CD14-positive monocyte (primary cell): ENCODE measurements at regions not wholly inside any gene's neighbourhood (a gene's known extent, or its start where the extent isn't known, plus 50 kb on each side); places are given as distances from the start of the nearest gene placed in this dataset.

Experiments
- DNase-seq, 3 donors: peaks; one replicate each; pipeline ENCODE4 v3.0.0-alpha.2; 2011 to 2022
- H2AFZ ChIP-seq: 2 replicates; pipeline ENCODE4 v1.6.0; 2012; ENCODE audit warnings: mild to moderate bottlenecking, low read depth, low read length, inconsistent platforms; ENCODE audit not compliant: insufficient read depth, poor library complexity, severe bottlenecking
- H3K27ac ChIP-seq, 2 donors: 1 replicate in 1 of 2; 2 replicates in 1 of 2; pipeline ENCODE4 v1.5.1; 2012 to 2013; ENCODE audit warnings: low read length in 2 of 2, control low read depth in 1 of 2, inconsistent platforms in 1 of 2, low read depth in 1 of 2, mild to moderate bottlenecking in 1 of 2
- H3K27me3 ChIP-seq, 2 donors: one replicate each; pipeline versions ENCODE4 v1.6.0 to v1.6.1; 2011 to 2013; ENCODE audit warnings: low read length in 2 of 2; ENCODE audit not compliant: control insufficient read depth in 2 of 2, insufficient read depth in 2 of 2
- H3K36me3 ChIP-seq, 2 donors: replicated peaks in 1 of 2; 1 replicate in 1 of 2; 2 replicates in 1 of 2; pipeline versions ENCODE4 v1.5.1 to v1.6.1; 2012 to 2013; ENCODE audit warnings: low read length in 2 of 2, control low read depth in 1 of 2, inconsistent platforms in 1 of 2, mild to moderate bottlenecking in 1 of 2; ENCODE audit not compliant: insufficient read depth in 2 of 2, control insufficient read depth in 1 of 2
- H3K4me1 ChIP-seq, 2 donors: 1 replicate in 1 of 2; 2 replicates in 1 of 2; pipeline versions ENCODE4 v1.5.1 to v1.6.1; 2012 to 2013; ENCODE audit warnings: low read length in 2 of 2, control low read depth in 1 of 2, inconsistent platforms in 1 of 2, mild to moderate bottlenecking in 1 of 2, moderate library complexity in 1 of 2; ENCODE audit not compliant: insufficient read depth in 2 of 2, control insufficient read depth in 1 of 2
- H3K4me2 ChIP-seq: replicated peaks from 2 replicates; pipeline ENCODE3; 2012; ENCODE audit warnings: low read length, moderate library complexity, mild to moderate bottlenecking; ENCODE audit not compliant: poor library complexity, severe bottlenecking; ENCODE audit errors: extremely low read depth
- H3K4me3 ChIP-seq, 3 experiments: fragments of 200-600 bp in 1 of 3; sonication (generic) in 1 of 3; replicated peaks in 1 of 3; 1 replicate in 2 of 3; 2 replicates in 1 of 3; pipeline ENCODE4 v1.5.1; 2011 to 2013; ENCODE audit warnings: low read length in 3 of 3, mild to moderate bottlenecking in 3 of 3, control low read depth in 2 of 3, low read depth in 2 of 3, inconsistent platforms in 1 of 3, moderate library complexity in 1 of 3
- H3K79me2 ChIP-seq: 2 replicates; pipeline ENCODE4 v1.6.0; 2012; ENCODE audit warnings: mild to moderate bottlenecking, control low read depth, inconsistent platforms, low read length, moderate library complexity; ENCODE audit not compliant: insufficient read depth
- H3K9ac ChIP-seq: 2 replicates; pipeline ENCODE4 v1.6.0; 2017; ENCODE audit warnings: low read length, mild to moderate bottlenecking; ENCODE audit not compliant: insufficient read depth, poor library complexity, severe bottlenecking
- H3K9me3 ChIP-seq, 2 donors: replicated peaks in 1 of 2; 1 replicate in 1 of 2; 2 replicates in 1 of 2; pipeline versions ENCODE4 v1.5.1 to v1.6.1; 2012 to 2013; ENCODE audit warnings: low read length in 2 of 2, control low read depth in 1 of 2; ENCODE audit not compliant: control insufficient read depth in 1 of 2, insufficient read depth in 1 of 2
- H4K20me1 ChIP-seq: 2 replicates; pipeline ENCODE4 v1.6.0; 2012; ENCODE audit warnings: mild to moderate bottlenecking, low read length, control low read depth, moderate library complexity; ENCODE audit not compliant: insufficient read depth
- H3K27ac Mint-ChIP-seq, 7 donors: one replicate each; pipeline ENCODE4 v1.8.0; 2020; ENCODE audit warnings: mild to moderate bottlenecking in 7 of 7, mixed read lengths in 7 of 7, moderate library complexity in 6 of 7, inconsistent platforms in 2 of 7
- H3K27me3 Mint-ChIP-seq, 3 donors: one replicate each; pipeline ENCODE4 v1.8.0; 2021 to 2022; ENCODE audit warnings: low read depth in 3 of 3, mild to moderate bottlenecking in 3 of 3, mixed read lengths in 3 of 3, moderate library complexity in 3 of 3, inconsistent platforms in 1 of 3
- H3K36me3 Mint-ChIP-seq, 2 donors: one replicate each; pipeline ENCODE4 v1.8.0; 2020; ENCODE audit warnings: mixed read lengths in 2 of 2, inconsistent platforms in 1 of 2, mild to moderate bottlenecking in 1 of 2
- H3K4me1 Mint-ChIP-seq: one replicate; pipeline ENCODE4 v1.8.0; 2020; ENCODE audit warnings: mild to moderate bottlenecking, mixed read lengths
- H3K4me3 Mint-ChIP-seq, 2 donors: one replicate each; pipeline ENCODE4 v1.8.0; 2020; ENCODE audit warnings: mild to moderate bottlenecking in 2 of 2, mixed read lengths in 2 of 2, moderate library complexity in 1 of 2
- H3K9me3 Mint-ChIP-seq, 7 donors: one replicate each; pipeline ENCODE4 v1.8.0; 2020 to 2022; ENCODE audit warnings: mixed read lengths in 7 of 7, mild to moderate bottlenecking in 6 of 7, moderate library complexity in 6 of 7, inconsistent platforms in 2 of 7
- CTCF ChIP-seq: fragments of 200-600 bp; IDR thresholded peaks from one replicate; pipeline ENCODE4 v1.8.0; 2022; ENCODE audit warnings: antibody characterized with exemption, mild to moderate bottlenecking
- WGBS: methylation state at CpG from one replicate; pipeline ENCODE4 v1.1.5; 2013; ENCODE audit warnings: missing lambda C conversion rate; ENCODE audit not compliant: insufficient coverage; 5-methylcytosine and 5-hydroxymethylcytosine counted together
- intact Hi-C, 2 donors: fragments of 100-400 bp; cut with micrococcal nuclease; formaldehyde crosslinking; loops; one replicate each; pipeline versions ENCODE4 v1.15.0 to v1.15.1; 2023

- peaks cover 0 to 2% (median 0%) of the 10 kb centered on the region in 7 donors for H3K9me3 Mint-ChIP-seq
Measured at GRCh38 chr4:162450531-162451035, 286.8 kb upstream of the FSTL5 start.

GRCh38 chr4:162443510-162443909 is 279.7 kb upstream of the FSTL5 start:
- Histone ChIP-seq H3K4me1 (no peaks in the 10 kb centered on the region), H3K4me3 (no peak overlapping the region), H3K27ac (no peak overlapping the region), H3K27me3 (no peaks in the 10 kb centered on the region), H2AFZ (no peak overlapping the region), H3K9ac (no peak overlapping the region), H3K79me2 (no peaks in the 10 kb centered on the region), H3K4me2 (no peak overlapping the region), H3K9me3 (no peaks in the 10 kb centered on the region), H4K20me1 (no peaks in the 10 kb centered on the region), H3K36me3 (no peaks in the 10 kb centered on the region)
- Mint-ChIP-seq H3K27ac (no peak overlapping the region), H3K9me3 (no peaks in the 10 kb centered on the region), H3K4me1 (no peaks in the 10 kb centered on the region), H3K4me3 (no peak overlapping the region), H3K36me3 (no peaks in the 10 kb centered on the region), H3K27me3 (no peaks in the 10 kb centered on the region)
- 61% methylated on average over 2 of the region's 2 CpGs for WGBS
- no peak for TF ChIP-seq CTCF
- intact Hi-C loops = no loop called here
- DNase-seq = no peak

More at GRCh38 chr4:162450531-162451035, 286.8 kb upstream of the FSTL5 start:
- Mint-ChIP-seq H3K4me1 (no peaks in the 10 kb centered on the region), H3K4me3 (no peak overlapping the region), H3K27ac (no peak overlapping the region), H3K27me3 (no peaks in the 10 kb centered on the region), H3K36me3 (no peaks in the 10 kb centered on the region)
- no peak for DNase-seq
- Histone ChIP-seq H3K4me3 (no peak overlapping the region), H3K27me3 (no peaks in the 10 kb centered on the region), H3K9me3 (no peaks in the 10 kb centered on the region), H3K36me3 (no peaks in the 10 kb centered on the region), H3K4me2 (no peak overlapping the region), H3K27ac (no peak overlapping the region), H3K79me2 (no peaks in the 10 kb centered on the region), H3K9ac (no peak overlapping the region), H4K20me1 (no peaks in the 10 kb centered on the region), H3K4me1 (no peaks in the 10 kb centered on the region), H2AFZ (no peak overlapping the region)
- no peak for TF ChIP-seq CTCF
- intact Hi-C loops = no loop called here
